GM19467 (cell line): ENCODE measurements at regions not wholly inside any gene's neighbourhood (a gene's known extent, or its start where the extent isn't known, plus 50 kb on each side); places are given as distances from the start of the nearest gene placed in this dataset.

ENCODE experiments used
- ATAC-seq: cut with Tn5 transposase; IDR thresholded peaks from one replicate; pipeline ENCODE4 v1.9.1; 2021; ENCODE audit warnings: mild to moderate bottlenecking, moderate library complexity; ENCODE audit not compliant: unreplicated experiment

DNA sequence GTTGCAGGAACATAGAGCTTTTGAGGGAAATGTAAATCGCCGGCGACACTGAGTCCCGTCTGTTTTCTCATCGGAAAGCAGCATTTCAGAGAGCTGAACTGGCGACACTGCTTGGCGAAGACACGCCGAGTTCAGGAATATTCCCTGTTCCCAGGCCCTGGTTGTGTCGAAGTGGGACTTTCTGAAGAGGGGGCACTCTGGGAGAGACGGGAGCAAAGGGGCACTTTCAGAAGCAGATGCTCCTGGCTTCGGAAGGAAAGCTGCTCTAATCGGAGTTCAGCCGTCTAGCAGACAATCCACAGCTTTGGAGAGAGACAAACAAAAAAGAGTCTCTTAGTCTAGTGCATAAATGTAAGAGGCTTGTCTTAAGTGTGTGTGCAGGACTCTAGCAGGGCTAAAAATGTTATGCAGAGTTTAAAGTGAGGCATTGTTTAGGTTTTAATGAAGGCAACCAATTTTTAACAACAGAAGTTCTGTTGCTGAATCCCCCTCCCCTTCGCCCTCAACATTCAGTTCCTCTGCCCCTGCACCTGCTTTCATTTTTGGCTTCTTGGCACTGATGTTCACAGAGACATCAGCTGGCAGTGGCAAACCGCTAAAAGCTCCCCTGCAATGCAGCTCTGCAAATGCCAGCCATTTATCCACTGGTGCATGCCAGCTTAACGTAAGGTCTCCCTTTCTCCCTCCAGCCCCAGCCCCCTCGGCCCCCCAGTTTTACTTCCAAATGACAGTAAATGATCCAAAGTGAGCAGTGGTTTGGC is 289.5 kb upstream of the MPDZ start:
- ATAC-seq = no peak

DNA sequence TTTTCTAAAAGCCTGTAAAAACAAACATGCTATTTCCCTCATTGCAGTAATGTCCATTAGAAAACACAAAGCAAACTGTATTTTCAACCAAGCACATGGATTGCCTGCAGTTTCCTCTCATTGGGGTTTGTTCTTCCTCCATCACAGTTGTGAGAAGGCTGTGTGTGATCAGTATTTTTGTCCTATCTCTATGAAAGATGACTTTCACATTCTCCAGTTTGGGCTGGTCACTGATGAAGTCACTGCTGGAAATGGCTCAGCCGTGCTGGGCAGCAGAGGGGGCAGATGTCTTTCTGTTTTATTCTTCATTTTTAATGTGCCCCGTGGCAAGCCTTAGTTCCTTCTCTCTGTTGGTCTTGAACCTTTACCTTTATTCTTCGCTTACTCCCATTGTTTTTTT is 288.9 kb upstream of the MPDZ start:
- ATAC-seq = no peak

DNA sequence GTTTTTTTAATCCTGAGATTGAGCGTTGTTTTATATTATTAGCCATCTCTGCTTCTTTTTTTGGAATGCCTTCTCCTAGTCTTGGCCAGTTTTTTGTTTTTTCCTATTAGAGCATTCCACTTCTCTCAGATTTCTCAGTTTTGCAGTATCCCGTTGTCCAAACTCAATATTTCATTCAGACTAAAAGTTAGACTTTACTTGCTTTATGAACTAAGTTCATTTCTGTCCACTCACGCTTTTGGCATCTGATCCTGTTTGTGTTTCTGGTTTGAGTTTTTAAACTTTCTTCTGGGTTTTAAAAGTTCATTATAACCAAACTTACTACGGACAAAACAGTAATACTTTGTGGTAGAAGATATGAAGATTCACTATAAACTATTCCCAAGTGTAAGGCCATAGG is 288.3 kb upstream of the MPDZ start:
- no peak for ATAC-seq

DNA sequence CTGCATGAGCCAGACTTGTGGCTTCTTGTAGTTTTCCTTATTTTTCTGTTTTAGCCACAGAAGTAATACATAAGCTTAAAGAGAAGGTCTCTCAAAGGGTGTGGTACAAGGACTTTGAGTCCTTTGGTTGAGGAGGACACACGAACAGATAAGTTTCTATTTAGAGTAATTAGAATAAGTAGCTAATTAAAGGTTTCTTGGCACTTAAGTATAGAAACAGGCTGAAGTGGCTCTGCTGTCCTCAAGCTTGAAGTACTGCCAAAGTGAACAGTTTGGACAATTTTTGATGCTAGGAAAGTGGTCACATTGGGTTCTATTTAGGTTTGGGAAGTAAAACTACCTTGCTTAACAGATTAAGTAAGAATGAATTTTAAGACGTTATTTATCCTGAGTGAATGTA is 278.3 kb upstream of the MPDZ start:
- ATAC-seq = no peak

DNA sequence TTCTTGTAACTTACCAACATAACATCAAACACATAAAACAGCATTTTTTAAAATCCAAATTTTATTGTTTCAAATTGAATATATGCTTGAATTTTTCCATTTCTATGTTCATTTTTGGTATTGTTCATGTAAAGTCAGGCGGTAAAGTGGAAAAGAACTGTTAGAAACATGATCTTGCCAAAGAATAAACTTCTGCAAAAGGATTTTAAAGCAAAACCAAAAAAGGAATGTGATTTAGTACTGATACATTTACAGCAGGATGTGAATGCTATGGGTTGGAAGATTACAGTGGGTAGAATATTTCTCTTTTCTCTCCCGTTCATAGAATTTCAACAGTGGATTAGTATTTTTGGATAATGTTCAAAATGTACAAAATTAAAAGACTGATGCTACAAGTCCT is 277.2 kb upstream of the MPDZ start:
- no peak for ATAC-seq

DNA sequence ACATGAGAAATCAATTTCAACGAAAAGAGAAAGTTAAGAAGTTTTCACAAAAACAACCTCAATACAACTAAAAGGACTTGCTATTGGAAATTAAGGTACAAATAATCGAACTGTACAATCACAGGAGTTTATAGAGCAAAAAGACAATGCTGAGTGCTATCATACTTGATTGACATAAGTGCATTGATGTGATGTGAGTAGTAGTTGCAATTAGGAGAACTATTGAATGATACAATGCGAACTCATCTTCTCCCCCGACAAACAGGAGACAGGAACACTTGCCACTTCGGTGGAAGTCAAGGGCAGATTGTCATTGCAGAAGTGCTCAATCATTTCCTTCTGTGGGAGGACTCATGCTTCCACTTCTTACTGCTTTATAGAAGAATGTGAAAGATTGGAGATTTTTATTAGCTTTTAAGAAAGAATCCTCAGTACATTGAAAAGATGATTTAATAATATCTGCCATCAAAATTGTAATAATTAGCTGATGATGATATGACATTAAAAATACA is 276.6 kb upstream of the MPDZ start:
- ATAC-seq = no peak

DNA sequence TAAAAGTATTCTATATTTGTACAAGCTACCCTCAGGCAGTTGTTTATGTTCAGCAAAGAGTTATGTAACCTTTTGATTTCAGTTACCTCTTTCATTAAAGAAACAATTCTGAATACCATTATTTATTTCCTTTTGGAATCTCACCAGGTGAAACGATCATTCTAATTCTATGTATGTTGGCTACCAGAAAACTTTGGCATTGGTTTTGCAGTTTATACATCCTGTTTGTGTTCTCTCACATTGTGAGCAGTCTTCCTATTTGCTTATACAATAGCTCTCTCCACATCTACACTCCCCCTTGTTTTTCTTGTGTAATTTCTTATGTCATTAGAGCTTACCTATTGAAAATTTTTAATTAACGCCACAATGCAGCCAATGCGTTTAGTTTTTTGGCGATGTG is 276.0 kb upstream of the MPDZ start:
- no peak for ATAC-seq

DNA sequence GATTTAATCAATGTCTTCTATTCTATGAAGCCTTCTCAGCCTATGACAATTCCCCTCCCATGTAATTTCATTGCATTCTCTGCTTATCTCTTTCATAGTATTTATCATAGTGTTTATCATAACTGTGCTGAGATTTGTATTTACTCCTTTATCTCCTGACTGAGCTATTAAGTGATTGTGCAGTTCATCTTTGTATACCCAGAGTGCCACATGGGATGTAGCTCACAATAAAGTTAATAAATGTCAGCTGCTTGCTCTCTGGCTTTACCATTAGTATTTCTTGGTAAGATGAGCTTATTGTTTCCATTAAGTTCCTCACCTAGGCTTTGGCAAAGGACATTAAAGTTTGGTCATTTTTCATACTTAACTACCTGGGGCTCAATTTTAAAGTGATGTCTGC is 275.1 kb upstream of the MPDZ start:
- ATAC-seq = no peak

DNA sequence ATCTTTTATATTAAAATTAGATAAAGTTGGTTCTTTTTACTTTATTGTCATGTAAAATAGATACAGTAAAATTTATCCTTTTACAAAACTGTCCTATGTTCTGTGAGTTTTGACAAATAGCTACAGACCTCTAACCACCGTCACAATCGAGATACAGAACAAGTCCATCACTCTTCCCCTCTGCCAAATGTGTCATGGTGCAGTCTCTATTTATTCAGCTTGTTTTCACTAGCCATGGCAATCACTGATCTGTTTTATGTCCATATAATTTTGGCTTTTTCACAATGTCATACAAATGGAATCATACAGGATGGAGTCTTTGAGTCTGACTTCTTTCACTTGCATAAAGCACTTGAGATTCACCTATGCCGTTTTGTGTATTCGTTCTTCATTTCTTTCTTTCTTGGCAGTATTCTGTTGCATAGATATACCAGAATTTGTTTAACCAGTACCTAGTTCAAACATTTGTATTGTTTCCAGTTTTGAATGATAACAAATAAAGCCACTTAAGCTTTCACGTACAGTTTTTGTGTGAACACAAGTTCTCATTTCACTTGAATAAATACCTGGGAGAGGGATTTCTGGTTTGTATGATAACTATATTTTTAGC is 273.2 kb upstream of the MPDZ start:
- no peak for ATAC-seq

DNA sequence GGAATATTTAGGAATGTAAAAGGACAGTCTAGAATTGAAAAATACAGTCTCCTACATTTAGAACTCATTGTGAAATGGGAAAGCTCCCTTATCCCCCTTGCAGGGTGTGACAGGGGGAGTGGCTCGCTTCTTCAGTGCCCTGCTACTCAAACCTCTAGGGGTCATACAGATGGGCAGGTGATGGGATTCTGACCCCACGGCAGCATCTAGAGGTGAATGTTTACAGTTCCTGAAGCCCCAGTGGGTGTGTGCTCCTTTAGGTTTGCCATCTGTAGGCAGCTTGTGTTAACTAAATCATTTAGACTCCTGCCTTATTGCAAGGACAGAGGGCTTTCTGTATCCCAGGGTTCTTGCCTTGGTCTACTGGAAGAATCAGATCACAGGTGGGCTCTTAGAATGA is 271.0 kb upstream of the MPDZ start:
- ATAC-seq = no peak

DNA sequence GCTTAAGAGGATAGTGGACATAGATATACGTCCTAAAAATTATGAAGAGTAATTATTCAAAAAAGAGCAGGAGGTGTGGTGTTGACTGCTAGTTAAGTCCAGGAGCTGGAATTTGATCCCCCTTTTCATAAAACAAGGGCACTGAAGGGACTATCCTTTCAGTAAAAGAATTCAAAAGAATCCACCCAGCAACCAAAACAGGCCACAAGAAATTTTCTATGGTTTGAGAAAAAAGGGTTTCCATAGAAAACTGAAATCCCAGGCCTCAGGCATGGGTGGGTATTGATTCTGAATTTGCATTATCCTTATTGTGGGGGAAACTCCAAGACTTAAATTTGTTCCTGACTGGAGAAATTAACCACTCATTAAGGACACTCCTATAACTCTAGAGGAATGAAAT is 269.0 kb upstream of the MPDZ start:
- ATAC-seq = no peak

DNA sequence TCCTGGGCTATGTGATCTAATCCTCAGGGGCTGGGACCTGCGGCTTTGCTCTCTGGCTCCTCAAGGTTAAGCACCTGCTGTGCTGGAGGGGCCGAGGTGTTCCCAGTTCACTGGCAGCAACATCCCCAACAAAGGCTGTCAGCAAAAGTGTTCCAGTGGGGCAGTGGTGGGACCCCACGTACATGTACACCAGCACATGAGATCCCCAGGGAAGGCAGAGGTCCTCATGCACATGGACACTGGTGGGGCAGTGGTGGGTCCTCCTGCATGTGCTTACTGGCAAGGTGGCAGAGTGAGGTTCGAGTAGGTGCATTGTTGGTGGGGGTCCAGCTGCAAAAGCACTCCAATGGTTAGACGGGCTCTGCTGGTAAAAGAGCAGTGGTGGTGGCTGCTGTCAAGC is 255.6 kb upstream of the MPDZ start:
- ATAC-seq = no peak

DNA sequence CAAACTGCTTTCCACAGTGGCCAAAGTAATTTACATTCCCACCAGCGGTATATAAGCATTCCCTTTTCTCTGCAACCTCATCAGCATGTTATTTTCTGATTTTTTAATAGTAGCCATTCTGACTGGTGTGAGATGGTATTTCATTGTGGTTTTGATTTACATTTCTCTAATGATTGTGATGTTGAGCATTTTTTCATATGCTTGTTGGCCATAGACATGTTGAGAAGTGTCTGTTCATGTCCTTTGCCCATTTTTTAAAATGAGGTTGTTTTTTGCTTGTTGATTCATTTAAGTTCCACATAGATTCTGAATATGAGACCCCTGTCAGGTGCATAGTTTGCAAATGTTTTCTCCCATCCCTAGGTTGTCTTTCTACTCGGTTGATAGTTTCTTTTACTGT is 254.5 kb upstream of the MPDZ start:
- ATAC-seq = no peak

DNA sequence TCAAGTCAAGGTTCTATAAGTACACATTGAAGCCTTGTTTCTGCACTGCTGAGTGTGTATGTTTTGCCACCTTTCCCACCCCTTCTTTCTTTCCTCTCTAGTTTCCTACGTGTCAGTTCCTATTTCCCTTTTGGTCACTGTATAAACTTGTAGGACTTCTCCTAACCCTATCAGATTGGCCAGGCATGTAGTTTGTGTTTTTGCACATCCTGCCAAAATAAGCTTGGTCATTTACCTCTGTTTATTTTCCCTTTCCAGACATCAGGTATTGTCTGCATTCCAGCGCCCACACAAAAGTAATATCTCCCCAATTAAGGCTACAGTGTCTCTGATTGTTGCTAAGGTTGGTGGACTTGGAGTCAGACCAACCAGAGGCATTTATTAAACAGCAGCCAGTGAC is 252.9 kb upstream of the MPDZ start:
- ATAC-seq = no peak

DNA sequence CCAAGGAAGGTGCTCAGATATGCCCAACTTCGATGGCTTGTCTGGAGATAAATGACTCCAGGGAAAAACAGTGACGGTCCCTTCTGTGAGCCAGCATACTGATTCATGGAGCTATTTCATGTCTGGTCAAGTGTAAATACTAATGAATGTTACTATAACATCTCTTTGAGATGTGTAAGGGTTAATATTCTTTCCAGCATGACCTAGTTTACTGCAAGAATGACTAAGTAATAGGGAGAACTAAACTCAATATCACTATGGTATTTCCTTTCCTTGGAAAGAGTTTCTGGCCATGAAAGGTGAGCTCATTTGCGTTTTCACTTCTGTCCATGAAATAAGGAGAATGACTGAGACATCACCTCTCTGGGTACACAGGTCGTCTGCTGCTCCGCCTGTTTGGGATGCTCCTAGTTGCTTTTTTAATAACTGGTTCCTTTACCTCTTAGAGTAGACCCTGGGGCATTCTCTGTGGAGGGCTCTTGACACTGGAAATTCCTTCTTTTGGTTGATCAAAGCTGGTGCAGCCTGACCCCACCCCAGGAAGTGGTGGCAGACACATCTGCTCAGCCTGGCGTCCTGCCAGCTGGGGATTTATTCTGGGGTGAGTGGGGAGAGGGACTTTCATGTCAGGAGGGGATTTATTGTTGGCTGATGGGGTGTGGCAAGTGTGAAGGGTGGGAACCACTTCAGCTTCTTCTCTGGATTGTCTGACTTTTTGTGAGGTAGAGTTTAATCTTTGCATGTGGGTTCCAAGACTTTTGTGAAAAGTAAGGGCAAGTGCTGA is 250.0 kb upstream of the MPDZ start:
- no peak for ATAC-seq

DNA sequence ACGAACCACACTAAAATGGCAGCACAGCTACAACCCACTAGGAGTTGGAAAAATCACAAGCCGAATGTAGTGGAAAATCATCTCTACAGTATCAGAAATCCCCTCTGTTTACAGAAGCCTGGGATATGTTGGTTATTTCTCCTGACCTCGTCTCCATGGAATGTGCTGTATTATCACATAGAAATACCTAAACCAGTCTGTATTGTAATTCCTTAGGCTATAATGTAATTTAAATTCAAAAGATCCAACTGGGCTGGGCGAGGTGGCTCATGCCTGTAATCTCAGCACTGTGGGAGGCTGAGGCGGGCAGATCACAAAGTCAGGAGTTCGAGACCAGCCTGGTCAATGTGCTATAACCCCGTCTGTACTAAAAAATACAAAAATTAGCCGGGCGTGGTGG is 244.8 kb upstream of the MPDZ start:
- ATAC-seq = no peak

DNA sequence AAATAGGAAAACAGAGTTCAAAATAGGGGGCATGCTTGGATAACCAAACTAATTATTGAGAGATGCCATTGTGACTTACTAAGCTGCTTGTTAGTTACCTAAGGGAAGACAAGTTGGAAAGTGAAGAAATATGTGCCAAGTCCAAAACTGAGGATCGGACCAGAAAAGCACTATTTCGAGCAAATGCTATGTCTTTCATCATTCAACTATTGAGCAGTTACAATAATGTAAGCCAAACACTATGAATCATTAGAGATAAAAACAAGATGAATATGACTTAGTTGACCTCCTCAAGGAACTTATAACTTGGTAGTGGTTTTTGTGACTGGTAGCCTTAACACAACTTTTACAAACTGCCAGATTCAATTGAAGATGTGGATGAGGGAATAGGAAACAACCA is 240.6 kb upstream of the MPDZ start:
- ATAC-seq = no peak

DNA sequence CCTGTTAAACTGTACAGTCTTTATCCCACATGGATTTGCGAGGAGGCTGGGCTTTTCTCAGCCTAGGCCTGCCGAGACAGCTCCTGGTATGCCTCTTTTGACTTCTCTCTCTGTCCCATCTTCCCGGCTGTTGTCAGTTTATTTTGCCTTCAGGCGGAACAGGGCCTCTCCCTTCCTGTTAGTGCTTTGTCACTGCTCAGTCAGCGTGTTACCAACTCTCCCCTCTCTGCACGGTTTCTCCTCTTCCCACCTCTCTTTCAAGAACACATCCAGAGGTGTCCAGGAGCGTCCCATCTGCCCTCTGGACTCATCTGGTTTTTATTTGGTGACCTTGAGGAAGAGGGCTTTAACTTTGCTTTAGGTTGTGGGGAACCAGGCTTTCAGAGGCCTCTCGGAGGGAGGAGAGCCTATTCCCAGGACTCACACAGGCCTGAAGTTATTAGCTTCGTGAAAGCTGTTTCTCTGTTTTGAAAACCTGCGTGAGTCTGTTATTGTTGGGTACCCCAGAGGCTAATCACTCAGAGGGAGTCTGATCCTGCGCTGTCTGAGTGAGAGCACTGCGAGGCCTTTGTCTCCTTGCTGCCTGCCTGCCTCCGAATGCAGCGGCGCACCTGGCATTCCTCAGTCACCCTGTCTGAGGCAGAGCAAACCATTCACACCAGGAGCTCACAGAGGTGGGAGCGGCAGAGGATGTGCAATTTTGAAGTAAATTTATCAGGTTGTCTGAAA is 234.4 kb upstream of the MPDZ start:
- no peak for ATAC-seq

DNA sequence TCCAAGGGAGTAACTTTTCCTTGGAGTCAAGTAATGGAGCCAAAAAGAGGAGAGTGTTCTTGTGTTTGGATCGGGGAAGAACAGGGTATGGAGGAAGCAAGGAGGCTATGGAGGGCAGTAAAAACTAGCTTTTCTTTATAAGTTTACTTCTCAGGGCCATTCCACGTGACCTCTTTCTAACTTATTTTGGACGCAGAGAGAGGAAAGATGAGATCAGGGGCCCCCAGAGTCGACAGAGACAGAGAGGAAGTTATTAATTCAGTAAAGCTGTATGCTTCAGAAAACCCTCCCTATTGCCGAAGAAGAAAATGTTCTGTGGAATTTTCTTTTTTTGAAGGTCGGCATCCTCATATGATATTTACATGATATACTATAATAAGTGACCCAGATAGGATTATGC is 233.8 kb upstream of the MPDZ start:
- no peak for ATAC-seq

DNA sequence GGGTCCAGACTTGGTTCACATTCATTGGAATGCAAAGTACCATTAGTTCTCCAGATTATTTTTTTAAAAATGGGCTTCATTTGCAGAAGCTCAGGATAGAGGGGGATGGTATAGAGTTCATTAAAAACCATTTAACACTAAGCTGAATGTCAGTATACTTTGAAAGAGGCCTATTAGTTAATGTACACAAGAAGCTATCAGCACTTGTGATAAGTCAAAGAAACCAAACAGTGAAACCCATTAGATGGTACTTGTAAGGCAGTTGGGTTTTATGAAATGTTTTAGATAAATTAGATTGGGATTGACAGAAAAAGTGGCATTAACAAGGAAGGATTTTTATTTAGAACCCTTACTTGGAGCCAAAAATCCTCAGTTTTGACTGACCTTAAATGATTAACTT is 229.2 kb upstream of the MPDZ start:
- ATAC-seq = no peak

DNA sequence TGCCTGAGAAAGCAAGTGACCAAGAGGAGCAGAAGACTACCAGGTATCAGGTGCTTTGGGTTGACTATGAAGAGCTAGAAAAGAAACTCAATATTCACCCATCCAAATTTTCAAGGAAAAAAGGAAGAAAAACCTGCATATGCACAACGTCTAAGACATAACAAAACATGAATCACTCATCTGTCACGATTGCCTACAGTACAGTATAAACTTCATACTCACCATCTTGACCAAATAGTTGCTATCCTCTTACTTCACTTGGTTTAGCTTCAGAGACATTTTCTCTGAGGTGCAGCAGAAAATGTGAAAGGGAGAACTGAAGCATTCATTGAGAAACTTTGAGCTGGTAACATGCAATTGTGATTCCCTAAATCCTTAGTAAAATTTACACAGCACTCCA is 228.6 kb upstream of the MPDZ start:
- ATAC-seq = no peak
